AG10803 (cell line): ENCODE measurements at regions not wholly inside any gene's neighbourhood (a gene's known extent, or its start where the extent isn't known, plus 50 kb on each side); places are given as distances from the start of the nearest gene placed in this dataset.
"Not testable (repeated sequence)": the region's sequence is repeated elsewhere in the genome, so short reads cannot be mapped to it uniquely, and the experiment has no call there.

ENCODE experiments used
- DNase-seq: peaks from one replicate; pipeline ENCODE4 v3.0.0; 2010; ENCODE audit warnings: low read depth
- H3K4me3 ChIP-seq: 2 replicates; pipeline ENCODE4 v1.5.1; 2011; ENCODE audit warnings: mild to moderate bottlenecking, low read length, control low read depth
- TF ChIP-seq, protein P1 (sequence below): conservative IDR thresholded peaks from 2 replicates; pipeline ENCODE4 v1.5.1; 2011; ENCODE audit warnings: mild to moderate bottlenecking, low read length, control low read depth, inconsistent platforms

DNA sequence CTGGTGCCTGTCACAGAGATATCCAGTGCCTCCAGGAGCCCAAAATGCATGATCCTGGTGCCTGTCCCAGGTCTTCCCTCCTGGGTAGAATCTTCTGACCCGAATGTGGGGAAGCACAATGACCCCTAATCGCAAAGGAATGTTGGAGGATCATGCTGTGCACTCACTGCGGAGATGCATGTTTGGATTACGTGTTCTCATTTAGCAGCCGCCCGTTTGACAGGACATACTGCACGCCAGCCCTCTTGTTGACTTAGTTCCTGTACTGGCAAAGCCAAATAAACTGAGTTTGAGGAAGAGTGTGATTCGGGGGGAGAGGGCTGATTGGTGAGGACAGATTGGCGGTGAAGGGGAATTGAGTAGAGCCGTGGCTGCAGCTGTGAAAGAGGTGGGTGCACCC, 85.9 kb upstream of the SIM2 start:
- DNase-seq: no peak
- no peak overlapping the region for H3K4me3 ChIP-seq
- TF ChIP-seq, protein P1, sequence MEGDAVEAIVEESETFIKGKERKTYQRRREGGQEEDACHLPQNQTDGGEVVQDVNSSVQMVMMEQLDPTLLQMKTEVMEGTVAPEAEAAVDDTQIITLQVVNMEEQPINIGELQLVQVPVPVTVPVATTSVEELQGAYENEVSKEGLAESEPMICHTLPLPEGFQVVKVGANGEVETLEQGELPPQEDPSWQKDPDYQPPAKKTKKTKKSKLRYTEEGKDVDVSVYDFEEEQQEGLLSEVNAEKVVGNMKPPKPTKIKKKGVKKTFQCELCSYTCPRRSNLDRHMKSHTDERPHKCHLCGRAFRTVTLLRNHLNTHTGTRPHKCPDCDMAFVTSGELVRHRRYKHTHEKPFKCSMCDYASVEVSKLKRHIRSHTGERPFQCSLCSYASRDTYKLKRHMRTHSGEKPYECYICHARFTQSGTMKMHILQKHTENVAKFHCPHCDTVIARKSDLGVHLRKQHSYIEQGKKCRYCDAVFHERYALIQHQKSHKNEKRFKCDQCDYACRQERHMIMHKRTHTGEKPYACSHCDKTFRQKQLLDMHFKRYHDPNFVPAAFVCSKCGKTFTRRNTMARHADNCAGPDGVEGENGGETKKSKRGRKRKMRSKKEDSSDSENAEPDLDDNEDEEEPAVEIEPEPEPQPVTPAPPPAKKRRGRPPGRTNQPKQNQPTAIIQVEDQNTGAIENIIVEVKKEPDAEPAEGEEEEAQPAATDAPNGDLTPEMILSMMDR: no peak

DNA sequence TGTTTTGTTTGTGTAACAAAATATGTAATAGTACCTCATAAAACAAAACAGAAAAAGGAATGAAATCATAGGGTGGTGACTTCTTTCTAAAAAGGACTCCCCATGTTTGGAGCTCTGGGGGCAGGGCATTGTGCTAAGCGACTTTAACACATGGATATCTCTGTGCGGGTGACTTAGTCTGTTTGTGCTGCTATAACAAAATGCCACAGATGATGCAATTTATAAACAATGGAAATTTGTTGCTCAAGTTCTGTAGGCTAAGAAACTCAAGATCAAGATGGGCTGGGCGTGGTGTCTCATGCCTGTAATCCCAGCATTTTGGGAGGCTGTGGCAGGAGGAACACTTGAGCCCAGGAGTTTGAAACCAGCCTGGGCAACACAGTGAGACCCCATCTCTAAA, 85.4 kb upstream of the SIM2 start:
- TF ChIP-seq, protein P1: no peak
- DNase-seq: no peak
- H3K4me3 ChIP-seq: no peak overlapping the region

DNA sequence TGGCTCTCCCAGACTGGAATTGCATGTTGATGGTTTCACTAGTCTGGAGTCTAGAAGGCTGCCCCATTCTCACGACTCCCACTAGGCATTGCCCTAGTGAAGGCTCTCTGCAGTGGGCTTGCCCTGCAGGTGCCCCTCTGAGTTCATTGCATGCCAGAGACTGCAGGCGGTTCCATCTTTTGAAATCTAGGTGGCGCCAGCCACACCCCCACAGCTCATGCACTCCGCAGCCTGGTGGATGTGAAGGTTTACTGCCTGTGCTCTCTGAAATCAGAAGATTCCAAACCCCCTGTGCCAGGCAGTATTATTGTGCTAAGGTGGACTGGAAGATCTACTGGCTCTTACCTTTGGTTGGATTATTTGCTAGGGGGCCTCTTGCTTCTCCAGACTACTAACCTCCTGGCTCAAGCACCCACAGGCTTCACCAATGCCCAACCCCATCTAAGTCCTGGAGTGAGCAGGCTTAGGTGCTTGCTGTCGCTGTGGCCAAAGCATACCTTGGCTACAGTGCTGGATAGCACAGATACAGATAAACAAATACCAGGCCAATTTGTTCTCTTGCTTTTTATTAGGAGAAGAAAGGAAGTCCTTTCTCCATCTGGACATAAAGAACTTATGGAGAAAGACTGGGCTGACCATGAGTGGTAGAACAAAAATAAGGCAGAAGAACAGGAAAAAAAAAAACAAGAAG, 83.5 kb upstream of the SIM2 start:
- DNase-seq: no peak
- TF ChIP-seq, protein P1: no peak; the same call in 1 of the 2 replicates
- H3K4me3 ChIP-seq: no peak overlapping the region

DNA sequence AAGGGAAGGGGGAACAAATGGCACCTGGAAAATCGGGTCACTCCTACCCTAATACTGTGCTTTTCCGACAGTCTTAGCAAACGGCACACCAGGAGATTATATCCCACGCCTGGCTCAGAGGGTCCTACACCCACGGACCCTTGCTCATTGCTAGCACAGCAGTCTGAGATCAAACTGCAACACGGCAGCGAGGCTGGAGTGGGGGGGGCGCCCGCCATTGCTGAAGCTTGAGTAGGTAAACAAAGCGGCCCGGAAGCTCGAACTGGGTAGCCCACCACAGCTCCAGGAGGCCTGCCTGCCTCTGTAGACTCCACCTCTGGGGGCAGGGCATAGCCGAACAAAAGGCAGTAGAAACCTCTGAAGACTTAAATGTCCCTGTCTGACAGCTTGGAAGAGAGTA, 82.1 kb upstream of the SIM2 start:
- H3K4me3 ChIP-seq, DNase-seq: not testable (repeated sequence)

DNA sequence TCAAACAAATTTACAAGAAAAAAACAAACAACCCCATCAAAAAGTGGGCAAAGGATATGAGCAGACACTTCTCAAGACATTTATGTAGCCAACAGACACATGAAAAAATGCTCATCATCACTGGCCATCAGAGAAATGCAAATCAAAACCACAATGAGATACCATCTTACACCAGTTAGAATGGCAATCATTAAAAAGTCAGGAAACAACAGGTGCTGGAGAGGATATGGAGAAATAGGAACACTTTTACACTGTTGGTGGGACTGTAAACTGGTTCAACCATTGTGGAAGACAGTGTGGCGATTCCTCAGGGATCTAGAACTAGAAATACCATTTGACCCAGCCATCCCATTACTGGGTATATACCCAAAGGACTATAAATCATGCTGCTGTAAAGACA, 77.1 kb upstream of the SIM2 start:
- not testable (repeated sequence) for DNase-seq, H3K4me3 ChIP-seq

DNA sequence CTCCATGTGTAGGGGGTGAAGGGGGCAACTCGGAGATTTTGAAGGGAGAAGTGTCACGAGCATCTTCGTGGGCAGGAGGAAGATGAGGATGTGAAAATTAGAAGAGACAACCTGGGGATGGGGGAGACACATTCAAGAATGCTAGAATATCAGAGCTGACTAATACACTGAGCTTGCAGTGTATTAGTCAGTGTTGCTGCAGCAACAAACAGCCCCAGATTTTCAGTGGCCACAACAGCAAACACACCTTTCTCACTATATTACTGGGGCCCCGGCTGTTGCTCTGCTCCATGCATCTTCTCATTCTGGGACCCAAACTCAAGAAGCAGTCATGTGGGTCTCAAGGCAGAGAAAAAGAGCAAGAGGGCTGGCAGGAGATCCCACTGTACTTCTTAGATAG, 74.8 kb upstream of the SIM2 start:
- H3K4me3 ChIP-seq: no peak overlapping the region
- TF ChIP-seq, protein P1: no peak

DNA sequence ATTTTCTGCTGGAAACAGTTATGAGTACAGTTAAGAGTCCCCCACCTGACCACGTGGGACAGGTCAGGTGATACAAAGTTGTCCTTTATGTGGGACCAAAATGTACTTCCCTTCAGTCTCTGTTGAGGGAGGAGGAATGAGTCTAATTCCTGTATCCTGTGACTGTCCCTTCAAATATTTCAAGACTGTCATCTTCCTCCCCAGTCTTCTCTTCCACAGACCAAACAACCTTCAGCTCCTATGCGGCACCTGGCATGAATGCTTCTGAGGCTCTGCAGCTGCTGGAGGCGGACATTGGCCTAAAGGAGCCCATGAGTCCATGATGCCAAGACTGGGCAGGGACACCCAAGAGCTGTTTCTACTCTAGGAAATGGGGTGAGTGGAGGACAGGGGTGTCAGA, 72.1 kb upstream of the SIM2 start:
- no peak for DNase-seq
- no peak overlapping the region for H3K4me3 ChIP-seq
- TF ChIP-seq, protein P1: no peak

More for the DNA sequence above, 74.8 kb upstream of the SIM2 start:
- DNase-seq: no peak

DNA sequence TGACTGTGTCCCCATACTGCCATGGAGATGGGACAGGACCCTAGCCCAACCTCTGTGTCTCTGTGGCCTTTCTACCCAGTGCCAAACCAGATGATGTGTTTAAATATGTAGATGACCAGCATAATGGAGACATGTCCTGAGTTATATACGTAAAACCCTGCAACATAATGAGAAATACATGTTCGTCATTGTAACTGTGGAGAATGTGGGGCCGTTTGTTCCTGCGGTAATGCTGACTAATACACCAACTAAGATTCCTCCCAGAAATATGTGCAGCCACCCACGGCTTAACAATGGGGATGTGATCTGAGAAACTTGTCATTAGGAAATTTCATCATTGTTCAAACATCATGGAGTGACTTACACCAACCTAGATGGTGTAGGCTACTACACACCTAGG, 71.7 kb upstream of the SIM2 start:
- no peak overlapping the region for H3K4me3 ChIP-seq
- TF ChIP-seq, protein P1: no peak
- DNase-seq: peak; percentile 52
